CD4-positive, alpha-beta T cell treated with Interleukin-4 for 1 hour (primary cell): ENCODE measurements at regions not wholly inside any gene's neighbourhood (a gene's known extent, or its start where the extent isn't known, plus 50 kb on each side); places are given as distances from the start of the nearest gene placed in this dataset.

Source experiments
- DNase-seq, 2 donors: peaks; one replicate each; pipeline ENCODE4 v3.0.0-alpha.2; 2020 to 2022

DNA sequence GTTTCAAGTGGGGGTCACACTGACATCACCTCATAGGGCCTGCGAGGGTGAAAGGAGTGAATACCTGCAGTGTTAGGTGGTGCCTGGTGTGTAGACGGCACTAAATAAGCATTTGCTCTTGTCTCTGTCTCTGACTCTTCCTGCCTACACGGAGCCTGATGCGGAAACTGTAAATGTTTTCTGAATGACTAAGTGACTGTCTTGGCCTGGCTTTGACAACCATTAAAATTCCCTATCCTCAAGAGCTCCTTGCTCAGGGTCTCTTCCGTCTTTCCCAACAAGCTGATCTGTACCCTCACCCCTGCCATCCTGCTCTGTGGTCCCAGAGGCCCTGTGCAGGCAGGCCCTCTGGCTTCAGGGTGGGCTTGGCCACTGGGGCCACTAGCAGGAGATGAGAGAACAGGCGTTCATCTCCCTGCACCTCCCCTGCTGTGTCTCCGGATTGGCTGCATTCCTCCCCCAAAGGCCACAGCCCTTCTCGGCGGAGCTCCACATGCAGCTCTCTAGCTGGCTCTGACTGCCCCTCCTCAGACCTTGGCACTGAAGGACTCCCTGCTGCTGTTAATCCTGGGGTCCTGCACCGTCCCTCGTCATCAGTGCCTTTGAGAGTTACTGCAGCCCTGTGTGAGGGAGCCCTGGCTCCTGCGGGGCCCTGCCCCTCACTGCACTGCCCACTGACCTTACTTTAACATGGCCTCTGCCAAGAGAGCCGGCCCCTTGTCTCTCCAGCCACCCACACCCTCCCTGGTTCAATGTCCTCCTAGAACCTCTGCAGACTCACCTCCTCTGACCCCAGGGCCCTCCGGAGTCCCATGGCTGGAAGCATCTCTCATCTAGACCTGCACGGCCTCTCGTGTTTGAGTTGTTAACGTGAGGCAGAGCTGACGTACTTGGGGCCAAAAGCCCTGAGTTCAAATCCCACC, 211.1 kb downstream of the MATN1 start:
- no peak for DNase-seq

DNA sequence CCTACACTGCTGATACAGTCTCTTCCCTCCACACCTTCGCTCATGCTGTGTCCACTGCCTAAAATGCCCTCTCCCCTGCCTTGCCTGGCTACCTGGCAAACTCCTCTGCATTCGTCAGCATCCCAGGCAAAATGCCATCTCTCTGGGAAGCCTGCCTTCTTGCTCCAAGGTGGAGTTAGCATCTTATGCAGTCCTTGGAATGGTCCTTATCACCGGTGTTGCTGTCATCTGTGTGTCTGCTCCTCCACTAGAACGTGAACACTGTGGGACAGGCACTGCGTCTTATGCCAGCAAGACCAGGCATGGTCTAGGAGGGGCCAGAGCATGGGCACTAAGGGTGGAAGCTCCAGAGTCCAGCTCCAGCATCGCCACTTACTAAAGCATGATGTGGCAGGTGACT, 211.8 kb downstream of the MATN1 start:
- DNase-seq, result no peak

DNA sequence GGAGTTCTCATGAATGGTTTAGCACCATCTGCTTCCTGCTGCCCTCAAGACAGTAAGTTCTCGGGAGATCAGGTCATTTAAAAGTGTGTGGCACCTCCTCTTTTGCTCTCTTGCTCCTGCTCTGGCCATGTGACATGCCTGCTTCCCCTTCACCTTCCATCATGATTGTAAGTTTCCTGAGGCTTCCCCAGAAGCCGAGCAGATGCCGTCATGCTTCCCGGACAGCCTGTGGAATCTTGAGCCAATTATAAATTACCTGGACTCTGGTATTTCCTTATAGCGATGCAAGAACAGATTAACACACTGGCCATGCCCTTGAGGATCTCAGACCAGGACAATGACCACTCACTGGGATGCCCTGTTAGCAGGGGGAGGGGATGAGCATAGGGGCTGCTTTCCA, 212.3 kb downstream of the MATN1 start:
- no peak for DNase-seq

DNA sequence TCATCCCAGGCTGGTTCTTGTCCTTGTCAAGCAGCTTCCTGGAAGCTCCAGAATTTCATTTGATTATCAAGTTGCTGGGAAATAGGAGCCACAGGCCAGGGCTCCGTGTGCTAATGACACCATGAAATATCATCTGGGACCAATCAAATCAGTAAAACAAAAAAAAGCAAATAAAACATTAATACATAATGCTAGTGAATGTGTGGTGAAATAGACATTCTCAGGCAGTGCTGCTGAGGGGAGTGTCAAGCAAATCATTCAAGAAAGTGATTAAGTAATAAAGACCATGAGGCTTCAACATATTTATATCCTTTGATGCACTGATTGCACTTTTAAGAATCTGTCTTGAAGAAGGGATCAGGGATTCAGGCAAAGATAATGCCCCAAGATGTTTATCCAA, 213.7 kb downstream of the MATN1 start:
- no peak for DNase-seq

DNA sequence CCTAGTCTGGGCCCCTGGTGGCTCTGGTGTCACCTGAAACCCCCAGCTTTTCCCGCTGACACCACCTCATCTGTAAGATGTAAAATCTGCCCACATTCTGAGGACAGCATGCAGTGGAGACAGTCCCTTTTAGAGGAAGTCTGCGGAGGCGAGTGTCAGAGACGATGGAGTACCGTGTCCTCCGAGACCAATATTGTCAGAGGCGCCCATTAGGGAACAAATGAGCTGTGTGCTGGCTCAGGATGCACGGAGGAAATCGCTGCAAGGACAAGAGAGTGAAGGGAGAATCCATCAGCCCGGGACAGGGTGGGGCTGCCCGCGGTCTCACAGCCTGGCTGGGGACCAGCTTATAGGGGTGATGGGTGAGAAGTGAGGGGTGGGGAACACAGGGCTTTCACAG, 214.8 kb downstream of the MATN1 start:
- no peak for DNase-seq

DNA sequence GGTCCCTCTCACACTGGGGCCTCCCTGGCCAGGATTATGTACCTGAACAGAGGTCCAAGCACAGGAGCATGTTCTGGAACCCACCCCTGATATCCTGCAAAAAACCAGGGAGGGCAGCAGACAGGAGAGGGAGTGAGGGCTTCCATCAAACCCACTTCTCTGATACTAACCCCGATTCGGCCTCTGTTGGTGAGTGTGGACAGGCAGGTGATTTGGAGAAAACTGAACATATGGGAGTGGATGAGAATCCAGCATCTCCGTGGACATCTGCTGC, 215.3 kb downstream of the MATN1 start:
- no peak for DNase-seq

DNA sequence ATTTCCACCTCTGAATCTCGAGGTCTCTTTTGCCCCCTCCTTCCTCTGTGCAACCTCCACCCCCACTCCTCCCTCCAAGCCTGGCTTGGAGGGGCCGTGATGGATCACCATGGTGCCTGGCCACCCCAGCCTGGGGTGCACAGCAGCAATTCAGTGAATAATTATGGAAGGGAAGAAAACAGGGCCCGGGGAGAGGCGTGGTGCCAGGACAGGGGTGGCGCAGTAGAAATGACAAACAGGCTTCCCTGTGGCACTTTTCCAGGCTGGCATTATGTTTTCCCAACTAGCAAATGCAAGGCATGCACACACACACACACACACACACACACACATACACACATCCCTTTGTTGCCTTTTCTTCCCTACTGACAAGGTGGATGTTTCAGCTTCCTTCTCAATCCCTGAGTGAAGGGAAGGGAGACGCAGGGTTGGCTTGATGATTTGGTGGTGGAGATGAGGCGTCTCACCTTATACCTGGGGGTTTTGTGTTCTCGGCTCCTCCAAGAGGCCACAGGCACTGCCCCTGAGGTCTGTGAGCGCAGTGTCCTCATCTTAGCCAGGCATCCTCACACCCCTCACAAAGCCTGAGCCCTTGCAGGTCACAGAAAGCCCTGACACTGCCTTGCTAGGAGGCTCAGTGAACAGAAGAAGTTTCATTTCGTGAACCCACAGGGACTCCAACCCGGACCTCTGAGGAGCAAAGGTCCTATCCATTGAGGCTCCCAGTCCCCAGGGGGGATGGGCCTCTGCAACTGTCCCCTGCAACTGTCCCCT, 215.8 kb downstream of the MATN1 start:
- no peak for DNase-seq

DNA sequence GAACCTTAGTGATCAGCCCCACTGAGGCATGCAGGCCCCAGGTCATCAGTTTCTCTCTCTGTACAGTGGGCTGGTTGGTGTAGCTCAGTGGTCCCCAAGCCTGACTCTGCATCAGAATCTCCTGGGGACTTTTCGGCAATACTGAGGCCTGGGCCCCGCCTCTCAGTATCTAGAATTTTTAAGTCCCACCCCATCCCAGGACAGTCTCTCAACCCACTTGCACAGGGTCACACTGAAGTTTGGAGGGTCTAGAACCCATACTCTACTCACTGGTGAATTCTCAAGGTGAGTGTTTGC, 216.4 kb downstream of the MATN1 start:
- no peak for DNase-seq

DNA sequence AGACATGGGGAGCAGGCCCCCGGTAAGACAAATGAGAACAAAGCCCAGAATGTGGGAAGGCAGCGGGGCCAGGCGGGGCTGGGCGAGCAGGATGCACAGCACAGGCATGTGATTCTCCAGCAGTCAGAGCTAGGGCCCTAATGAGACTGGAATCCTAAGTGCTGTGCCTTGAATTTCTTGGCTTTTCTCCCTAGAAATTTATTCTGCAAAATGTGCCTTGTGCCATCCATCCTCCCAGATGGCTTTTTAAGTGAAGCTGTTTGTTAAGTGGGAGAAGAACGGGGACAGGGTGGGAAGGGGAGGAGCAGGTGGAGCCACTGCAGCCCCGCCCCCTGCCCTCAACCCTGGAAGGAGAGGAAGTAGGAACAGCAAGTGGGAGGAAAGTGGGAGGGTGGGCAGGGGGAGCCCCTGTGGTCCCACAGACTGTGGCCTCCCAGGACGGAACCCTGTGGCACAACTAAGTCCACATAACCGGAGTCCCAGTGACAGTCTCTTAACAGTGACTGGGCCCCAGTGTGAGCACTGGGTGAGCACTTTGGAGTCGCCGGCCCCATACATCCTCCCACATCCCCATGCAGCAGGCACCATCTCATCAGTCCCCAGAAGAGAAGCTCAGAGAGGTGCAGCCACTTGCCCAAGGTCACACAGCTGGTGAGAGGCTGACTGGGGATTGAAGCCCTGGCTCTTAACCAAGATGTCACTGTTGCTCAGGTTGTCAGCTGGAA, 216.9 kb downstream of the MATN1 start:
- no peak for DNase-seq

DNA sequence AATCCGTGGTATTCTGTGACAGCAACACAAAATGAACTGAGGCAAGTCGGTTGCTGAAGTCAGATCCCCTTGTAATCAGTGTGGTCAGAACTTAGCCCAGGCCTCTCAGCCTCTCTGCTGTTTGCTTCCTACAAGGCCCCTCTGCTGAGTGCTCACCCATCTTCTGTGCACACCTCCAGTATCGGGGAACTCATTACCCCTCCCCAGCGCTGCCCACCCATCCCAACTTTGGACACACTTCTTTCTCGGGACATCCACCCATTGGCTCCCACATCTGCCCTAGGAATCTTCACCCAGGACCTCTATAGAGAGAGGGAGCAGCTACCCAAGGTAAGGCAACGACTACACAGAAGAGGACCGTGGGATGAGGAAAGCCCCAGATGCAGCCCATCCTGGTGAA, 217.5 kb downstream of the MATN1 start:
- DNase-seq, result no peak

DNA sequence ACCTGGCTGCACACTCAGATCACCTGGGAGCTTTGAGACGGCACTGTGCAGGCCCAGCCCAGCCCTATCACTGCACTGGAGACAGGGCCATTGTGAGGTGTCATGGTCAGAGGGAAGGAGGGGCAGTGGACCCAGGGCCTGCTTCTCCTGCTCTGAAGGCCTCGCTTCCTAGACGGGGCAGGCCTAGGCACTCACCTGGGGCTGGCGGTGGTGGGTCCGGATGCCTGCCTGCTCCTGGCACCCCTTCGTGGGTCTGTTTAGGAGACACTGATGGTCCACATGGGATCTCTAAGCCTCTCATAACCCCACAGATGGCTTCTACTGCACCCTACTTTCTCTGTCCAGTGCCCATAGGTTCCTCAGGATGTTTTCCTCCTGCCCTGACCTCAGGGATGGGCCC, 230.9 kb downstream of the MATN1 start:
- DNase-seq, result no peak

DNA sequence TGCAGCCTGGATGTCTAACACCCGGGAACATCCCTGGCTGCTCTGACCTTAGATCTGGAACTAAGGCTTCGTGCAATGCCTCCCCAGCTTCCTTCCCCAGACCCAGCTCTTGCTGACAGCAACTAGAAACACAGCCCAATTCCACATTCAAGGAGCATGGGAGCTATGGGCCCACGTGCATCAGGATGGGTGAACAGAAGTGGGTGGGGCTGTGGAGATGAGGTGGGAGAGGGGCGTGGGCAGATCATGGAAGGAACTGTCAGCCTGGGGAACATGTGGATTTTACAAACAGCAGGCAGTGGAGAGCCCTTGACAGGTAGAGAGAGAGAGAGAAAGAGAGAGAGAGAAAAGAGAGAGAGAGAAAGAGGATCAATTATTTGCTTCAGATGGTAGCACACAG, 231.6 kb downstream of the MATN1 start:
- DNase-seq, result no peak

DNA sequence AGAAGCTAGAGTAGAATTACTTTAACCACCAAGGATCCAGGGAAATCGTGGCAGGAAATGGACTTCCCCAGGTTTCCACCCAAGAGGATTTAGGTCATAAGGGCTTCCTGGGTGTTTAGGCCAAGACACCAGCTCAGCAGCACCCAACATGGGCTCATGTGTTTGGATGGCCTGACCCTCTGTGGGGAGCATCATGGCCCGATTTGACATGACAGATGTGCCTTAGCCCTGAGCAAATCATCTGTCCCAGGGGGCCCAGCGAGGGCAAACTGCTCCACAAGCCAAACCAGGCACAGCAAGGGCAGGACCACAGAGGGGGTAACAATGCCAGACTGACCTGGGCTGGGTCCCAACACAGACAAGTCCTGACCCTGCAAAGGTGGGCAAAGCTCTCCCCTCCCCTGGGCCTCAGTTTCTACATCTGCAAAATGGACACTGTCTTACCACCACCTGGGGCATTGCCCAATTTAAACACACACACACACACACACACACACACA, 232.8 kb downstream of the MATN1 start:
- DNase-seq, result no peak

DNA sequence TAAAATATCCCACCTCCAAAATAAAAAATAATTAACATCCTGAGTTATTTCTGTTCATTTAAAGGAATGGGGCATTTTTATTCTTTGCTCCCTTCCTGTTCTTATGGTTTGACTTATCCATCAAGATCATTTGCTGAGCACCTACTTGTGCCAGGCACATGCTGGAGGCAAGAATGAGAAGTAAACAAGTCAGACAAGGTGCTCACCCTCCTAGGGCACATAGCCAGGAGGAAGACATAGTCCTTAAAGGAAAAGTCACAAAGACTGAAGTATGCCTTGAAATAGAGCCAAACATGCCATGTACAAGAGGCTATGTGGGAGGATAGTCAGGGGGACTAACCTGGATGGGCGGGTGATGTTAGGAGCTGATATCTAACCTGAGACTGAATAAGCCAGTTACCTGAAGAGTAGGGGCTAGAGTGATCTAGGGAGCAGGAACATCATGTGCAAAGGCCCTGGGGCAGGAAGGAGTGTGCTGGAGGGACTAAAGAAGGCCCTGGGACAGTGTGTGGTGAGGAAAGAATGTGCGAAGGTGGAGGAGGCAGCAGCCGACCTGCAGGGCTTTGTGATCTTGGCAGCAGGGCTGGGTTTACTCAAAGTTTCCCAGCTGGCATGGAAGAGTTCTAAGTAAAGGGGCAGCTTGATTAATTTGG, 233.5 kb downstream of the MATN1 start:
- DNase-seq, result no peak

DNA sequence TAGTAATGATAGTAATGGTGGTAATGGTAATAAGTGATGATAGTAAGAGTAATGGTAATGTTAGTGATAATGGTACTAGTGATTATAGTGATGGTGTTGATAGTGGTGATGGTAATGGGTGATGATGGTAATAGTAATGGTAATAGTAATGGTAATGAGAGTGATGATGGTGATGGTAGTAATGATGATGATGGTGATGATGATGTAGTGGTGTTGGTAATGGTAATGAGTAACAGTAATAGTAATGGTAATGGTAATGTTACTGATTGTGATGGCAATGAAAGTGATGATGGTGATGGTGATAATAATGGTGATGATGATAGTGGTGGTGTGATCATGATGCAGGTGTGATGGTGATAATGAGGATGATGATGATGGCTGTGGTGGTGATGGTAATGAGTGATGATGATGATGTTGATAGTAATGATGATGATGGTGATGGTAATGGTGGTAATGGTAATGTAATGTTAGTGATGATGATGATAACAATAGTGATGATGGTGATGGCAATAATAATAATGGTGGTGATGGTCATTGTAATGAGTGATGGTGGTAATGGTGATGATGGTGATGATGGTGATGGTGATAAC, 235.0 kb downstream of the MATN1 start:
- no peak for DNase-seq

DNA sequence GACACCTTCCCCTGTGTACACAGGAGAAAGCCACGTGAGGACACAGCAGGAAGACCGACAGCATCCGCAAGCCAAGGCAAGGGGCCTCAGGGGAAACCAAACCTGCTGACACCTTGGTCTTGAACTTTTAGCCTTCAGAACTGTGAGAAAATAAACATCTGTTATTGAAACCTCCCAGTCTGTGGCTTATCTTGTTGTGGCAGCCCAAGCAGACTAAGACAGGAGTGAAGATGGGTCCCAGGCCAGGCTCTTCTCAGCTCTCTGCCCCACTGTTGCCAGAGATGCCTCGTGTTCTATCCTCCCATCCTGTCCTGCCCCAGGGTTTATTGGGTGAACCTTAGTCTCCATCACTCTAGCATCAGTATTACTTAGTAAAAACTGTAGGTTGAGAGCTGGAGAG, 236.3 kb downstream of the MATN1 start:
- no peak for DNase-seq

DNA sequence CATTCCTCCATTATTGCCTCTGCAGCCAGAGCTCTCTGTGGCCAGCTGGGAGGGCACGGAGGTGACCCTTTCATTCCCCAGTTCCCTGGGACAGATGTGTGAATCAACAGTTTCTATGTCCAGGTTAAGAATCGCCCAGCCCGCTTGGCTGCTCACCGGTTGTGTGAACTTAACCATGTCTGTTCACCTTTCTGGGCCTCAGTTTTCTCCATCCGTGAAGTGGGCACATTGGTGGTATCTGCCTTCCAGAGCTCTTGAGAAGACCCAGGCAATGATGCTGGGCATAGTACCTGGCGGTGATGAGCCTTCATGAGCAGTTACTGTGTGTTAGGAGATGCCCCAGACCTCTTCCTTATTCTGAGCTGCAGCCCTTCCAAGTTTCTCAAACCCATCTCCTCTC, 238.3 kb downstream of the MATN1 start:
- no peak for DNase-seq

DNA sequence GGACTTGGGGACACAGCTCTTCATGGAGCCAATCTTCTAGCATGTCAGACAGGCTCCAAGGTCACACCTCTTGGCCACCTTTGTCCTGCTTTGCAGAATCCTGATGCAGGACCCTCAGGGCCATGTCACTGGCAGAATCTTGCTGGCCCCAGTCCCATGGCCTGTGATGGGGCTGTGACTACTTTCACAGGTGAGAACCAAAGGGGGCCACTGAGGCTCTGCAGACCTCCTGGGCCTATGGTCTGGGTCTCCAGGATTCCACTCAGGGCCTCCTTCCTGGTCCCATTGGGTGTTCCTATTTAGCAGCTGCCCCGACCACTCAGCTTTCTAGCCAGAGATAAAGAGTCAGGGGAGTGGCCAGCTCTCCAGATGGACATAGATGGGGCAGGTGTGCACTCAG, 238.7 kb downstream of the MATN1 start:
- DNase-seq, result no peak

DNA sequence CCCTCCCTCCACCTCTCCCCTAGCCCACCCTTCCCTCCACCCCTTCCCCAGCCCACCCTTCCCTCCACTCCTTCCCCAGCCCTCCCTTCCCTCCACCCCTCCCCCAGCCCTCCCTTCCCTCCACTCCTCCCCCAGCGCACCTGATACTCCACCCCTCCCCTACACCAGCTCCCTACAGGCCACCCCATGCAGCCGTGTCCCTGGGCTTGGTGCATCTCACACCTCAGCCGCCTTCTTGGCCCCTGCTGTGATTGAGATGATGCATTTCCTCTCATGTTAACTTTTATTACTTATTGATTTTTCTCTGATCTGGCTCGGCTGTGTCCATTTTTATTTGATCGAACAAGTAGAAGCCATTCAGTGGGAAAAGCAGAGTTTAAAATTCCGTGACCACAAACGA, 243.8 kb downstream of the MATN1 start:
- no peak for DNase-seq

DNA sequence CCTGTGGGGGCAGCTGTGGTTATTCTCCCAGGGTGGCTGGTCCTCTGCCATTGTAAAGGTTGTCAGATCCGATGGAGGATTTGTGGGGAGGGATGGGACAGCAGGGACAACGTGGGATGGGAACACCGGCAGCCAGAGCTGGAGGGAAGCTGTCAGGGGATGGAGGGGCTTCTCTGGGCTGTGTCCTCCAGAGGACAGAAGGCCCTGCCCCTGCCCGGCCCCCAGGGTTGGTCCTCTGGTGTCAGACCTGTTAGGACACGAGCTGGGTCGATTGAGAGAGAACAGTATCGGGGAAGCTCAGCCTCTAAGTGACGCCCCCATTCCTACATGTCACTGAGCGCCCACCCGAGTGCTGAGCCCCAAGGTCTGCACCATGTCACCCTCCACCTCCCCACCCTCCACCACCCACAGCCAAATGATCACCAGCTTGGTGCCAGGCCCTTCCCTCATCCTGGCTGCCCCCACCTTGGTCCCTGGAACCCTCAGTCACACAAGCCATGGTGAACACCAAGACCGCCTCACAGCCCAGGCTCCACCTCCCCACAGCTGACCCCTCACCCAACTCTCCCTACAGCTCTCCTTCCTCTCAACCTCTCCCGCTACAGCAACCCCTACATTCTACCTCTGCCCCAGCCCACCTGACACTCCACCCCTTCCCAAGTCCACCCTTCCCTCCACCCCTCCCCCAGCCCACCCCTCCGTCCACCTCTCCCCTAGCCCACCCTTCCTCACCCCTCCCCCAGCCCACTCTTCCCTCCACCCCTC, 244.4 kb downstream of the MATN1 start:
- no peak for DNase-seq

DNA sequence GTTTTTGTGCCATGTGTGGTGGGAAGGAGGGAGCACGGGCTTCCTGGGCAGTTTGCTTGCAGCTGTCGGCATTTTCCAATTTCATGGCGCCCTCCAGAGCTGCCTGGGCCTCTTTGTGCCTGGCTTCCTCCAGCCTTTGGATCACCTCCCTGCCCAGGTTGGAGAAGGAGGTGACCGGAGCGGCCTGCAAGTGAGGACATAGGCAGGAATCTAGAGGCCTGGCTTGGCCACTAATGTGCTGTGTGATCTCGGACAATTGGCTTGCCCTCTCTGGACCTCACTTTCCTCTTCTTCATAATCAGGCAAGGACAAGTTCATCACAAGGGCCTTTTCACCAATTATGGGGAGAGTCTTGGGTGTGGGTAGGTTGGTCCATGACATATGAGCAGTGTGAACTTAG, 245.1 kb downstream of the MATN1 start:
- no peak for DNase-seq

DNA sequence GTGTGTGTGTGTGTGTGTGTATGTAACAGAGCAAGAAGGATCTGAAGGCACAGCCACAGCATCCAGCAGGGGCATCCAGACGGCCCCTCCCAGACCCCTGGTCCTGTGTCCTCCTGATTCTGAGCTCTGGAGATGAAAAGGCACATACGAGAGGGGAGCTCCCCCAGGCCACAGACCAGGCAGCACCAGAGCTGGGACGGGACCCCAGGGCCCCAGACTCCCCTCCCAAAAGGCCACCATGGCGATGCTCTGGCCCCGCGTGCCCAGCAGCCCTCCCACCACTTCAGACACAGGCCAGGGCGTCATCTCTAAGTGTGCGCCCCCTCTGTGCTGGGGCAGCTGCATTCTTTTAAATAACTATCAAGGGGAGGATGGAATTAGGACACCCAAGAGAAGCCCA, 245.8 kb downstream of the MATN1 start:
- no peak for DNase-seq
